Activated CD8-positive, alpha-beta T cell treated with anti-CD3 and anti-CD28 coated beads, Interleukin-2, amount 10 ng/mL, durations not matched to agents 7 days and 5 days (primary cell): ENCODE measurements at regions not wholly inside any gene's neighbourhood (a gene's known extent, or its start where the extent isn't known, plus 50 kb on each side); places are given as distances from the start of the nearest gene placed in this dataset.

Source experiments
- ATAC-seq: fragments of 150-1000 bp; cut with Tn5 transposase; one replicate; pipeline ENCODE4 v1.10.0; 2021; ENCODE audit warnings: moderate library complexity
- CTCF ChIA-PET: fragments of 350-600 bp; sonication (Branson Sonifier 250); formaldehyde crosslinking; loops from one replicate; lab custom pipeline; 2021; ENCODE audit warnings: antibody characterized with exemption; lab: Charles Lee
- POLR2A ChIA-PET: fragments of 350-600 bp; sonication (Branson Sonifier 250); formaldehyde crosslinking; loops from one replicate; lab custom pipeline; 2021; ENCODE audit warnings: antibody characterized with exemption; lab: Charles Lee
- DNase-seq: peaks from one replicate; pipeline ENCODE4 v3.0.0-alpha.2; 2020
- H3K27ac Mint-ChIP-seq: one replicate; pipeline ENCODE4 v1.8.0; 2021; ENCODE audit warnings: mild to moderate bottlenecking, mixed read lengths
- H3K27me3 Mint-ChIP-seq: one replicate; pipeline ENCODE4 v1.8.0; 2021; ENCODE audit warnings: low read depth, mixed read lengths
- H3K36me3 Mint-ChIP-seq: one replicate; pipeline ENCODE4 v1.8.0; 2021; ENCODE audit warnings: low read depth, mixed read lengths
- H3K4me1 Mint-ChIP-seq: one replicate; pipeline ENCODE4 v1.8.0; 2021; ENCODE audit warnings: low read depth, mixed read lengths
- H3K4me3 Mint-ChIP-seq: one replicate; pipeline ENCODE4 v1.8.0; 2021; ENCODE audit warnings: mild to moderate bottlenecking, mixed read lengths
- H3K9me3 Mint-ChIP-seq: one replicate; pipeline ENCODE4 v1.8.0; 2022; ENCODE audit warnings: mixed read lengths; ENCODE audit not compliant: insufficient read depth

- ChIA-PET POLR2A (no interaction called here), CTCF (interaction anchor here (1.2 kb wide), 1 partner anchor 237 kb away, joined by 3 read pairs; no protein-coding TSS in a partner anchor)
- Mint-ChIP-seq H3K27ac (no peak overlapping the region), H3K27me3 (peaks cover 44% of the 10 kb centered on the region), H3K36me3 (no peaks in the 10 kb centered on the region), H3K4me3 (no peak overlapping the region), H3K4me1 (no peaks in the 10 kb centered on the region), H3K9me3 (peaks cover 9% of the 10 kb centered on the region)
- DNase-seq = no peak
- ATAC-seq = no peak
Observed at GRCh38 chr3:45277636-45278035, 51.5 kb upstream of the TMEM158 start.

GRCh38 chr3:45280232-45280631, 54.1 kb upstream of the TMEM158 start:
- DNase-seq = no peak
- Mint-ChIP-seq H3K27me3 (peaks cover 56% of the 10 kb centered on the region), H3K4me3 (no peak overlapping the region), H3K4me1 (no peaks in the 10 kb centered on the region), H3K9me3 (peaks cover 9% of the 10 kb centered on the region), H3K36me3 (no peaks in the 10 kb centered on the region), H3K27ac (no peak overlapping the region)
- ChIA-PET CTCF (no interaction called here), POLR2A (no interaction called here)
- no peak for ATAC-seq

GRCh38 chr3:45280971-45281370, 54.9 kb upstream of the TMEM158 start:
- Mint-ChIP-seq H3K4me3 (no peak overlapping the region), H3K27me3 (peaks cover 60% of the 10 kb centered on the region), H3K4me1 (no peaks in the 10 kb centered on the region), H3K36me3 (no peaks in the 10 kb centered on the region), H3K27ac (no peak overlapping the region), H3K9me3 (peaks cover 9% of the 10 kb centered on the region)
- ATAC-seq (no peak), DNase-seq (no peak)
- ChIA-PET CTCF (no interaction called here), POLR2A (no interaction called here)

GRCh38 chr3:45283471-45283870, 57.4 kb upstream of the TMEM158 start:
- ChIA-PET POLR2A (no interaction called here), CTCF (no interaction called here)
- Mint-ChIP-seq H3K4me3 (no peak overlapping the region), H3K27ac (no peak overlapping the region), H3K36me3 (no peaks in the 10 kb centered on the region), H3K27me3 (peaks cover 60% of the 10 kb centered on the region), H3K4me1 (no peaks in the 10 kb centered on the region), H3K9me3 (peaks cover 3% of the 10 kb centered on the region)
- ATAC-seq = no peak
- no peak for DNase-seq

GRCh38 chr3:45297331-45297730, 71.2 kb upstream of the TMEM158 start:
- Mint-ChIP-seq H3K27me3 (peaks cover 32% of the 10 kb centered on the region), H3K9me3 (no peaks in the 10 kb centered on the region), H3K27ac (no peak overlapping the region), H3K4me3 (no peak overlapping the region), H3K4me1 (no peaks in the 10 kb centered on the region), H3K36me3 (no peaks in the 10 kb centered on the region)
- no peak for DNase-seq
- ChIA-PET POLR2A (no interaction called here), CTCF (interaction anchor here (0.7 kb wide), 1 partner anchor 11 kb away, joined by 3 read pairs; no protein-coding TSS in a partner anchor)
- ATAC-seq = no peak

DNA sequence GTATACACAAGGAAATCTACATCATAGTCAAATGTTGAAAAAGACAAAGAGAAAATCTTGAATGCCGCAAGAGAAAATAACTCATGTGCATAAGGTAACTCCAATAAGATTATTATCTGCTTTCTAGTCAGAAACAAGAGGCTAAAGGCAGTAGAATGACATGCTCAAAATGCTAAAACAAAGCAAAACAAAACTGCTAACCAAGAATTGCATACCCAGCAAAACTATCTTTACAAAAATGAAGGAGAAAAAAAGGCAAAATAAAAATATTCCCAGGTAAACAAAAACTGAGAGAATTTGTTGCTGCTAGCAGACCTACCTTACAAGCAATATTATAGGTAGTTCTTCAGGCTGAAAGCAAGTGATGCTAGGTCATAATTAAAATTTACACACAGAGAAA, 76.4 kb upstream of the TMEM158 start:
- no peaks in the 10 kb centered on the region for H3K4me1 Mint-ChIP-seq

GRCh38 chr3:45306406-45307008, 80.4 kb upstream of the TMEM158 start:
- CTCF ChIA-PET = no interaction called here
- H3K27ac Mint-ChIP-seq = no peak overlapping the region
- DNase-seq (no peak), ATAC-seq (no peak)
- no peaks in the 10 kb centered on the region for H3K4me1 Mint-ChIP-seq
- H3K27me3 Mint-ChIP-seq = peaks cover 13% of the 10 kb centered on the region
- H3K36me3 Mint-ChIP-seq = no peaks in the 10 kb centered on the region
- POLR2A ChIA-PET = no interaction called here
- H3K9me3 Mint-ChIP-seq = no peaks in the 10 kb centered on the region
- H3K4me3 Mint-ChIP-seq = no peak overlapping the region

More for the DNA sequence above, 76.4 kb upstream of the TMEM158 start:
- ATAC-seq = no peak
- H3K27me3 Mint-ChIP-seq = peaks cover 24% of the 10 kb centered on the region
- no peak overlapping the region for H3K4me3 Mint-ChIP-seq
- no peak for DNase-seq
- POLR2A ChIA-PET = no interaction called here
- H3K9me3 Mint-ChIP-seq = no peaks in the 10 kb centered on the region
- H3K27ac Mint-ChIP-seq = no peak overlapping the region
- CTCF ChIA-PET = no interaction called here
- no peaks in the 10 kb centered on the region for H3K36me3 Mint-ChIP-seq

GRCh38 chr3:45309876-45310275, 78.5 kb upstream of the LARS2 start:
- no peak for ATAC-seq
- H3K27me3 Mint-ChIP-seq = peaks cover 10% of the 10 kb centered on the region
- no peak overlapping the region for H3K27ac Mint-ChIP-seq
- no peaks in the 10 kb centered on the region for H3K9me3 Mint-ChIP-seq
- ChIA-PET POLR2A (no interaction called here), CTCF (no interaction called here)
- no peak for DNase-seq
- no peak overlapping the region for H3K4me3 Mint-ChIP-seq
- no peaks in the 10 kb centered on the region for H3K36me3 Mint-ChIP-seq
- H3K4me1 Mint-ChIP-seq = no peaks in the 10 kb centered on the region

DNA sequence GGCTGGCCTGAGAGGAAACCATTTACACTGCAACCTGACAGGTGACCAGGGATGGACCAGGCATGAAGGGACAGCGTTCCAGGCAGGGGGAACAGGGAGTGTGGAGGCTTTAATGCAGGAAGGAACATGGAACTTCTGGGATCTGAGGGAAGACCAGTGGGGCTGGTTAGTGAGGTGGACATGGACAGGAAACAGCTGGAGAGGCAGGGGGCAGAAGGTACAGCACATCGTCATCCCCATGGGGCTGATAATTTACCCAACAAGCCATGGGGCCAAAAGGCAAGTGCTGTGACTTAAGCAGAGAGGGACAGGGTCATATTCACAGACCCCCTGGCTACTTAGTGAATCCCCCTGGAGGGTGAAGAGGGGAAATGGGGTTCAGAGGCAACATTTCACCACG, 77.0 kb upstream of the LARS2 start:
- no peak for ATAC-seq
- POLR2A ChIA-PET = no interaction called here
- H3K27ac Mint-ChIP-seq = no peak overlapping the region
- H3K9me3 Mint-ChIP-seq = no peaks in the 10 kb centered on the region
- peaks cover 5% of the 10 kb centered on the region for H3K27me3 Mint-ChIP-seq
- CTCF ChIA-PET = no interaction called here
- H3K4me1 Mint-ChIP-seq = no peaks in the 10 kb centered on the region
- no peak overlapping the region for H3K4me3 Mint-ChIP-seq
- DNase-seq = no peak
- H3K36me3 Mint-ChIP-seq = no peaks in the 10 kb centered on the region

DNA sequence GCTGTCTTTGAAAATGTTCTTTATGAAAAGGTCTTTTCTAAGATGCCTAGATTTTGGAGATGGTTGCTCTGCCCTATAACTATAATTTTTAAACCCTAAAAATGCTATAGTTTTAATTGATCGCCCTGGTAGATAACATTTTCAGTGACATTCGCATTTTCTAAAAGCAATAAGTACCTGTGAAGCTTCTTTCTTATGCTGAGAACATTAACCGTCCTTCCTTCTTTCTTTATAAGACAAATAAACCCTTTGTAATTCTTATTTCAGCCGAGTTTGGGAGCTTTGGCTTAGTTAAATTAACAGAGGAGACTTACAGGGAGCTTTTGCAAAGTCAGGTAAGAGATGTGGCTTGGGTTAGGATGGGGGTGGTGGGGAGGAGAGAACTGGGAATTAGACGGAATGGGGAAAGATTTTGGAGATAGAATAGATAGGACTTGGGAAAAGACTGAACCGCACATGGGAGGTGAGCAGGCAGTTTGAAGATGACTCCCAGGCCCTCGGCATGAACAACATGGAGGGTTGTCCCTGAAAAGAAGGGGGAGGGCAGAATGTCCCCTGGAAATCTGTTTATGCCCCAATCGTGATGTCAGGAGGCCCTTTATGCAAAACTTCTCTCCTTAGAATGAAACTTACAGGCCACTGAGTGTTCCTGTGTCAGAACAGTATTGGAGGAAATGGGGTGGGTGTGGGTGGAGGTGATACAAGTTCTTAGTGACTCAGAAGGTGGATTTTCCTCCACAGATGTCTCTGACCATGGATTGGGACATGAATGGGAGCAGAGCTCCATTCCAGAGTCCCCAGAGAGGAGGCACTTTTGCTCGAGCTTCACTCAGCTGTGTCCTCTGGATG, 76.2 kb upstream of the LARS2 start:
- DNase-seq (no peak), ATAC-seq (no peak)
- Mint-ChIP-seq H3K27ac (no peak overlapping the region), H3K9me3 (no peaks in the 10 kb centered on the region), H3K36me3 (no peaks in the 10 kb centered on the region), H3K27me3 (peaks cover 5% of the 10 kb centered on the region), H3K4me1 (no peaks in the 10 kb centered on the region), H3K4me3 (no peak overlapping the region)
- CTCF ChIA-PET = interaction anchor here (0.8 to 1.3 kb wide), 2 partner anchors 270 to 272 kb away, joined by 3 read pairs; no protein-coding TSS in a partner anchor
- POLR2A ChIA-PET = no interaction called here

GRCh38 chr3:45312836-45313493, 75.4 kb upstream of the LARS2 start:
- Mint-ChIP-seq H3K27ac (no peak overlapping the region), H3K4me3 (no peak overlapping the region), H3K36me3 (no peaks in the 10 kb centered on the region), H3K9me3 (no peaks in the 10 kb centered on the region), H3K4me1 (no peaks in the 10 kb centered on the region), H3K27me3 (peaks cover 5% of the 10 kb centered on the region)
- DNase-seq = no peak
- no peak for ATAC-seq
- CTCF ChIA-PET = interaction anchor here (0.8 to 1.3 kb wide), 2 partner anchors 271 to 272 kb away, joined by 3 read pairs; no protein-coding TSS in a partner anchor
- POLR2A ChIA-PET = no interaction called here
